NCI-H226 (cell line): ENCODE measurements at regions not wholly inside any gene's neighbourhood (a gene's known extent, or its start where the extent isn't known, plus 50 kb on each side); places are given as distances from the start of the nearest gene placed in this dataset.
A peak's percentile ranks its signal among the peaks of the same experiment; 100 is the strongest.
"Not testable (repeated sequence)": the region's sequence is repeated elsewhere in the genome, so short reads cannot be mapped to it uniquely, and the experiment has no call there.

Source experiments
- DNase-seq: peaks from one replicate; pipeline ENCODE4 v3.0.0-alpha.2; 2015

GRCh38 chr16:65598621-65599020, 476.8 kb upstream of the CDH11 start:
- no peak for DNase-seq

- no peak for DNase-seq
Measured at GRCh38 chr16:65583498-65583897, 461.6 kb upstream of the CDH11 start.

DNA sequence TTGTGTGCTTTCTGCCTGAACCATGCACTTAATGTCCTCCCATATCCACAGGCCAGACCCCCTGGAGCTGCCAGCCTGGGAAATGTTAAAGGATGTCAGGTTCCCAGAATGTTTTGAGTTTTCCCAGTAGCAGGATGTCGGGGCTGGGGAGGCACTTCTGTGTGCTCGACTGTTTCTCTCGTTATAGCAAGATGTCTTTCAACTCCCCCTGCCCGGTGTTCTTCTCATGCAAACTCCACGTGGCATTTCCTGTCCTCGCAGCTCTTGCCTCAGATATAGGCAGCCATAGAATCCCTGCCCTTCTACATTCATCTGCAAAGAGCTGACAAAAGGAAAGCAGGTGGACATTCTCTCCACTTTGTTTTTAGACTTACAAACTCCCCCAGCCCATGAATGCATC, 457.2 kb upstream of the CDH11 start:
- DNase-seq: no peak

- DNase-seq: no peak
Measured at GRCh38 chr16:65576631-65577030, 454.8 kb upstream of the CDH11 start.

GRCh38 chr16:65576139-65576538, 454.3 kb upstream of the CDH11 start:
- no peak for DNase-seq

DNA sequence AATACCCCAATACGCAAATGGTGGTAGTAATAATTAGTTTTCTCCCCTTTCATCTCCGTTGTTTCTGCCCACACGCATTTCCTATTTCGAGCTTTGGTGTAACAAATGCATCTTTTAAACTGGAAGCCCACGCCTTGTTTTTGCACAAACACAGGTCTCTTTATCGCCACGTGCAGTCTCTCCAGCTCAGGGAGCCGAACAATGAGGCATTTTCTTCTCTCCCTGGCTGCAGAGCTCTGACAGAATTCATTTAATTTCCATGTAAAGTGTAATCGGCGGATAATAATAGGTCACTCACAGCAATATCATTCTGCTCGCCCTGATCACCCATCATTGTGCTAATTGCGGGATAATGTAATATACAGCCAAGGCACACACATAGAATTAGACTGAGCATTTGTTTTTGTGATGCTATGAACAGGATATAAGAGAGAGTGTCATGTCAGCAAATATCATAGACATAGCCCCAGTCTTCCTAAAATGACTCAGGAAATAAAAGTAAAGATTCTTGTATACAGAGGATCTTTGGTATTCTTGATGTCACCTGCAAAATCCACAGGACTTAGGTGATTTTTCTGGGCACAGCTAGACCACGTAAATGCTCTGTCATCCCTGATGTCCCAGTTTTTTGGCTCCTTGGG, 452.6 kb upstream of the CDH11 start:
- DNase-seq: no peak

DNA sequence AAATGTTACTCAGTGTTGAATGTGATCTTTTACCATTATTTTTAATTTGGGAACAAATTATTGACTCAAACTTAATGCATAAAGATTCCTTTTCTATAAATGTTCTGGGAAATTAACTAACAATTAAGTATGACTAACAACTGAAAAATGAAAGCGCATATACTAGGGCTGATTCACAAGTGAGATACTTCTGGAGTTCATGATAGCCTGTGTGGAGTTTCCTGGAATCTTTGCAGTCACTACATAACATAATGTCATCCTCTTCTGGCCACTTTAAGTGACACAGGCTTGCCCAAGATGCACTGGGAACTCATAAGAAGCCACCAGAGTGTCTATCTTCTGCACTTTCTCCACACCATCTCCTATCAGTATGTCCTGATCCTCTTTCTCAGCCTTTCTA, 450.3 kb upstream of the CDH11 start:
- peak; percentile 68 for DNase-seq

GRCh38 chr16:65570261-65570660, 448.4 kb upstream of the CDH11 start:
- no peak for DNase-seq

- no peak for DNase-seq
Measured at GRCh38 chr16:65559846-65560245, 438.0 kb upstream of the CDH11 start.

DNA sequence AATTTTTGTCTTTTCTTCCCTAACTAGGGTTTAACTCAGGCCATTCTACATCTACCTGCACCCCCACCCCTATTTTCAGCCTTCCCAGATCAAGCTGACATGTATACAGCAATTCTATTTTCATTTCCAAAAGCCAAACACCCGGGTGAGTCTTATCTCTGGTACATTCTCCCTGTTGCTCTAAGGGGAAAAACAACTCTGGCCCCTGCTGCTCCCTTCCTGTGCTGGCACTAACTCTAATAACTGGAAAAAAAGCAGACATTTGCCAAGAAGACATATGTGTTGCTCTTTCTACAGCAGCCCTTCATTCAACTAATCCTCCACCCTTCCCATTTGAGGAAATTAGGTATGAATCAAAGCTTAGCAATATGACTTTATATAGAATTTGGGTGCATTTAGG, 427.8 kb upstream of the CDH11 start:
- not testable (repeated sequence) for DNase-seq

GRCh38 chr16:65548470-65548869, 426.6 kb upstream of the CDH11 start:
- DNase-seq: no peak

DNA sequence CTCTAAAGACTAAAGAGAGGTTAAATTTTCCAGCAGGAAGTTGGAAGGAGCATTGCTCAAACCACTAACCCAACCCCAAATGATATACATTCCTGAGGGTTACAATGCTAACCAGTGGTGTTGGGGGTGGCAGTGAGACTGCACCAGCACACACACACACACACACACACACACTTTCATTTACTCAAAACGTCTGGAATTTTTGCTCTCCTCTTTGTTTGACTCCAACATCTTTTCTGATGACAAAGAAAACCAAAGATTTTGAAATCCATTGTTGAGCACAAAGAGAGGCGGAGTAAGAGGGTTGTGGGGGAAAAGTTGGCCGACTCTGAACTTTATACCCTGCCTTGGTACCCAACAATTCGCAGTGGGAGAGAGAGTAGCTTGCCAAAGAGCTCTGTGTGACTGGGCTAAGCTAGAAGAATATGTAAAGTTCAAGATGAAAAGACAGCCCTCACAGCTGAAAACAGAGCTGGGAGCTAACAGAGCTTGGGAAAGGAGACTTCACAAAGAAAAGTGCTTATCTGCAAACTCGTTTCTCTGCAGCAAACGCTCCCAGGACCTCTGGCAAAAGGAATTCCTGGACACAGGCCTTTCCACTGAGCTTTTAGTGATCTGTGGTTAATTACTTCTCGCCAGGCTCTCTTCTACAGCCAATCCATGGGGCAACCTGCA, 426.0 kb upstream of the CDH11 start:
- peak; percentile 92 for DNase-seq

DNA sequence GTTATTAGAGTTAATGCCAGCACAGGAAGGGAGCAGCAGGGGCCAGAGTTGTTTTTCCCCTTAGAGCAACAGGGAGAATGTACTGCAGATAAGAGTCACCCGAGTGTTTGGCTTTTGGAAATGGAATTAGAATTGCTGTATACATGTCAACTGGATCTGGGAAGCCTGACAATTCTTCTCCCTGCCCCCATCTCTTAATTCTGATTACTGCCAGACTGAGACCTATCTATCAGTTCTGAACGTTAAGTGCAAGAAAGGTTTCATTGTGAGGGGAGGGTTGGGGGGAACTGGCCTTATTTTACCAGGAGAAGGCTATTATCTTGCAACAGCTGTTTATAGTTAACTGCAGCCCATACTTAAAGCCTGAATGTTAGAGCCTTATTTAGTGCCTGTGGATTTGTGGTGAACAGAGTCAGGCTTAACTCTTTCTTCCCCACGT, 424.5 kb upstream of the CDH11 start:
- no peak for DNase-seq

GRCh38 chr16:65545413-65545956, 423.6 kb upstream of the CDH11 start:
- no peak for DNase-seq

DNA sequence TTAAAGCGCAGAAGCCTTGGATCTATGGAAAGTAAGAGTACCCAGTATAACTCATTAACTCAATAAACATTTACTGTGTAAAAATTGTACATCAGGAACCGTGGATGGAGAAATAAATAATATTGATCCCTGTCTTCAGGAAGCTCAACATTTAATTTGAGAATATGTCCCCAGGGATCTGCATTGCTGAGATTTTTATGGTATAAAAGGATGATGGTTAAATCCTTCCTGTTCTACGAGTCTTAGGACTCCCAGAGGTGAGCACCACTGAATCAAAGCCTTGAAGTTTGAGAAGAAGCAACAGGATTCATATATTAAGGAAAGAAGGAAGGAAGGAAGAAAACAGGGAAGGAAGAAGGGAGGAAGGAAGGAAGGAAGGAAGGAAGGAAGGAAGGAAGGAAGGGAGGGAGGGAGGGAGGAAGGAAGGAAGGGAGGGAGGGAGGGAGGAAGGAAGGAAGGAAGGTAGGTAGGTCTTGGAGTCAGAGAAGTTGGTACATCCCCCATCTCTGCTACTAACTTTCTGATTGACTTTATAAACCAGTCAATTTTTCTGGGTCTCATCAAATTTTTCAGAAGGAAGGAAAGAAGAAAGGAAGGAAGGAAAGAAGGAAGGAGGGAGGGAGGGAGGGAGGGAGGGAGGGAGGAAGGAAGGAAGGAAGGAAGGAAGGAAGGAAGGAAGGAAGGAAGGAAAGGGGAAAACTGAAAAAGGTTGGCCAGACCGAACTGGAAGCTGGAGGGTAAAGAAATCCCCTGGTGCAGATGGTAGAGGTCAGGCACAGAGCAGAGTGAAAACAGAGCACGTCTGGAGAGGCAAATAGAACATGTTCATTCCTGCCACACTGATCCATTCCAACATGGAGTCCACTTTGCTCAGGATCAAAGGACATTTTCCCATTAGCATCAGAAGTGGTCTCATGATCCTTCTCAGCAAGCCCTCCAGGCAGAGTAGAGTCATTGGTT, 422.2 kb upstream of the CDH11 start:
- DNase-seq: no peak

- DNase-seq: no peak
Measured at GRCh38 chr16:65541646-65542045, 419.8 kb upstream of the CDH11 start.

- DNase-seq: no peak
Measured at GRCh38 chr16:65540901-65541300, 419.0 kb upstream of the CDH11 start.

GRCh38 chr16:65538976-65539375, 417.1 kb upstream of the CDH11 start:
- DNase-seq: peak; percentile 40

DNA sequence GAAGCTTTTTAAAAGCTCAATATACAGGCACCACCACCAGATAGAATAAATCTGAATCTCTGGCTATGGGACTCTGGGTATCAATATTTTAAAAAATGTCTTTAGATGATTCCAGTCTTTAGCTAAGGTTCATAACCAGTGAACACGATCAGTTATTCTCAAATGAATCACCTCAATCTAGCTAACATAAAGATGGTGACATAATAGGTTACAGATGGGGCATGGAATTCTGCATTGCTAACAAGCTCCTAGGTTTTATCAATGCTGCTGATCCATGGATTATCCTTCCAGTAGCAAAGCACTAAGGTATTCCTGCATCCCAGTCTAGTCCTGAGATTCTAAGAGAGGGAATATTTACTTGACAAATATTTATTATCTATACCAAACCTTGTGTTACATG, 415.5 kb upstream of the CDH11 start:
- no peak for DNase-seq

DNA sequence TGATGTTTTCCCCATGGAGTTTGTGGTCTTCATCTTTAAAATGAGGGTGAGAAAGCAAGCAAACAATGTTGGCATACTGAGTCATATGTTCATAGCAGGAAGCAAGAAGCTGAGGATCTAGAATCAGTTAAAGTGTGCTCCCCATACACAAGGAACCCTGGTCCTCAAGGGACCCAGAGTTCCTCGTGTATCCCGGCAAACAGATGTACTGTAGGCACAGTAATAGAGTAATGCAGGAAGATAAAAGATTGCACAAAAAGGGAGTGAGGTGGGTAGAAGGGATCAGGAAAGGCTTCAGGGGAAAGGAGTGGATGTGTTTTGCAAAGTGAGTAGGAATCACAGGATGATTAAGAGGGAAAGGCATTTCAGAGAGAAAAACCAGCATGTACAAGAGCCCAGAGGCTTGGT, 412.3 kb upstream of the CDH11 start:
- DNase-seq: peak; percentile 76

GRCh38 chr16:65532846-65533245, 411.0 kb upstream of the CDH11 start:
- DNase-seq: no peak

GRCh38 chr16:65532258-65532657, 410.4 kb upstream of the CDH11 start:
- DNase-seq: no peak

DNA sequence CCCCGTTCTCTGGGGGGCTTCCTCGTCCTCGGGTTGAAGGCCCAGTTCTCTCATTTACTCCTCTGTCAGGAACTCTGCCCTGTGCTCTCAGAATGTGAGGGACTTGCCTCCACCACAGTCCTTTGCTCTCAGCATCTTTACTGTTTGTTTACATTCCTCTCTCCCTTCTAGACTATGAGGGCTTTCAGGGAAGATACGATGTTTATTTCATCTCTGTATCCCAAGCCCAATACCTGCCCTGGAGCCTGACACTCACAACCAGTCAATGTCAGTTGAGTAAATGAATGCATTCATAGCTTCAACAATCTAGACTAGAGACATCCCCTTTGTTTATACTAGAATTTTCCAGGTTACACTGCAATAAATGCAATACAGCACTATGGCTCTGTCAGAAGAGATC, 409.6 kb upstream of the CDH11 start:
- DNase-seq: no peak
